OCI-LY1 (cell line): ENCODE measurements at regions not wholly inside any gene's neighbourhood (a gene's known extent, or its start where the extent isn't known, plus 50 kb on each side); places are given as distances from the start of the nearest gene placed in this dataset.

Experiments
- EZH2 ChIP-seq: fragments of 200-600 bp; sonication (generic), shearing (Covaris generic); IDR thresholded peaks from 2 replicates; pipeline ENCODE4 v1.8.0; 2017; ENCODE audit warnings: borderline replicate concordance, mixed run types, mild to moderate bottlenecking, antibody characterized with exemption, low read length, moderate library complexity, mixed read lengths
- TF ChIP-seq, protein P1 (sequence below): fragments of 200-600 bp; sonication (generic), shearing (Covaris generic); IDR thresholded peaks from 2 replicates; pipeline ENCODE4 v1.5.1; 2017; ENCODE audit warnings: mild to moderate bottlenecking, antibody characterized with exemption, low read length, moderate library complexity, mixed read lengths

DNA sequence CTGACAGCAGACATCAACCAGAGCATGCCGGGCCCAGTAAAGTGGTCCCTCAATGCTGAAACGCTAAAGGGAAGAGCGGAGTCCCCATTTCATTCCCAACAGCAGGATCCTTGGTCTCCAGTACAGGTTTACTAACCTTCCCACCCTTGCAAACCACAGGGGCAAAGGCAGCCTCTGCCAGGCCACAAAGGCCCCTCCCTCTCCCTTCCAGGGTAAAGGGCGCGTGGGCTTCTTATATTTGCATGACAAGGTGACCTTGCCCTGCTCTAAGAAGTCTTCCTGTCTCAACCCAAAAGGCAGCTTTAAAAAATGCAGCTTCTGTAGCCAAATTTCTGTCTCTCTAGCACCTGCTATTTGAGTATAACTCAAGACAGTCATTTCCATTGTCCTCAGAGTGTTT lies 131.5 kb upstream of the PTCH1 start:
- TF ChIP-seq, protein P1, sequence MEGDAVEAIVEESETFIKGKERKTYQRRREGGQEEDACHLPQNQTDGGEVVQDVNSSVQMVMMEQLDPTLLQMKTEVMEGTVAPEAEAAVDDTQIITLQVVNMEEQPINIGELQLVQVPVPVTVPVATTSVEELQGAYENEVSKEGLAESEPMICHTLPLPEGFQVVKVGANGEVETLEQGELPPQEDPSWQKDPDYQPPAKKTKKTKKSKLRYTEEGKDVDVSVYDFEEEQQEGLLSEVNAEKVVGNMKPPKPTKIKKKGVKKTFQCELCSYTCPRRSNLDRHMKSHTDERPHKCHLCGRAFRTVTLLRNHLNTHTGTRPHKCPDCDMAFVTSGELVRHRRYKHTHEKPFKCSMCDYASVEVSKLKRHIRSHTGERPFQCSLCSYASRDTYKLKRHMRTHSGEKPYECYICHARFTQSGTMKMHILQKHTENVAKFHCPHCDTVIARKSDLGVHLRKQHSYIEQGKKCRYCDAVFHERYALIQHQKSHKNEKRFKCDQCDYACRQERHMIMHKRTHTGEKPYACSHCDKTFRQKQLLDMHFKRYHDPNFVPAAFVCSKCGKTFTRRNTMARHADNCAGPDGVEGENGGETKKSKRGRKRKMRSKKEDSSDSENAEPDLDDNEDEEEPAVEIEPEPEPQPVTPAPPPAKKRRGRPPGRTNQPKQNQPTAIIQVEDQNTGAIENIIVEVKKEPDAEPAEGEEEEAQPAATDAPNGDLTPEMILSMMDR = no peak
- no peak for TF ChIP-seq EZH2
